Skin of body (tissue), 1 donor: ENCODE measurements at regions not wholly inside any gene's neighbourhood (a gene's known extent, or its start where the extent isn't known, plus 50 kb on each side); places are given as distances from the start of the nearest gene placed in this dataset.
"Not testable (repeated sequence)": the region's sequence is repeated elsewhere in the genome, so short reads cannot be mapped to it uniquely, and the experiment has no call there.

Experiments used
- DNase-seq: peaks from one replicate; lab custom pipeline; 2025; lab: John Stamatoyannopoulos, UW

DNA sequence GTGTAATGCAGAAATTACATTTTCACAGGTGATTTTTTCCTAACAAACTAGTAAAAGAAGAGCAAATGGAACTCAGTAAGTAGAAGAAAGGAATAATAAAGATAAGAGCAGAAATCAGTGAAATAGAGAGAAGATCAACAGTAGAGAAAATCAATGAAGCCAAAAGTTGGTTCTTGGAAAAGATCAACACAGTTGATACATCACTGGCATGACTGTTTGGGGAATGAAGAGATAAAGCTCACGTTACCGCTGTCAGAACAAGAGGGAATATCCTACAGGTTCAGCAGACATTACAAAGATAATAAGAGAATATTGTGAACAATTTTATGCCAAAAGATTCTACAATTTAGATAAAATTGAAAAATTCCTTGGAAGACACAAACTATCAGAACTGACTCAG is 146.4 kb downstream of the ACTR3B start:
- no peak for DNase-seq

DNA sequence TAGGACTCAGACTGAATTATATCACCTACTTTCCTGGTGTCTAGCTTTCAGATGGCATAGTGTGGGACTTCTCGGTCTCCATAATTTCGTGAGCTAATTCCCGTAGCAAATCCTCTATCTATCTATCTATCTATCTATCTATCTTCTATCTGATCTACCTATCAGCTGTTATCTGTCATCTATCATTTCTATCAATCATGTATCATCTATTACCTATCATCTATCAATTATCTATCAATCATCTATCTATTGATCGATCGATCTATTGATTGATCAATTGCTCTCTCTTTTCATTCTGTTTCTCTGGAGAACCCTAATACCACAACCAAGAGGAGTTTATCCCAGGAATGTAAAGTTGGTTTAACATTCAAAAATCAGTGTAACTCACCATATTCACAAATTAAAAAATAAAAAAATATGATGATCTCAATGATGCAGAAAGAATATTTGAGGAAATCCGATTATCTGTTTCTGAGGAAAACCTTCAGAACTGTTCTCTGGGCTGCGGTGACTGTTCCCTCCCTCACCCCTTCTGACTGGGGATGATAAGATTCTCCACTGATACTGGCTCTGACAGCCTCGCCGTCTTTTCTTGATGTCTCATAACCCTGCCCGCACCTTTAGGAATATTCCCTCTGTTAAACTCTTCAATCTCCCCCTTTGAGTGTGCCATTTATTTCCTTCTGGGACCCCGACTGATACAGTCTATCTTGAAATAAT is 147.7 kb downstream of the ACTR3B start:
- DNase-seq: no peak

DNA sequence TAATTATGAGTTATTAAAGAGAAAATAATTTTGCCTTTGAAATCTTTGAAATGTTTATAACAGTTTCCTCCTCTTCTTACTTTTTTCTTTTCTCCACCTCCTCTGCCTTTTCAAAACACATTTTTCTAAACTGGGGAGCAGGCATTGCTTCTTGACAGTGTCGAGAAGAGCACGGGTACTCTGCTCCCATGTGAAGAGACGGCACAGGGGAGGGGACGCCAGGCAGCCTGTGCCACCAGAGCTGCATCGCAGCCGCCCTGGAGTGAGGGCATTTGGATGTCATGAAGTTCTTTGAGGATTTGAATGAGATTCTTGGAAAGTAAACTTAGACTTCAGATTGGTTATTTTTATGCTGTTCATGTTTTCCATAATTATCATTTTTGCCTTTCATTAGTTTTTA is 149.7 kb downstream of the ACTR3B start:
- no peak for DNase-seq

DNA sequence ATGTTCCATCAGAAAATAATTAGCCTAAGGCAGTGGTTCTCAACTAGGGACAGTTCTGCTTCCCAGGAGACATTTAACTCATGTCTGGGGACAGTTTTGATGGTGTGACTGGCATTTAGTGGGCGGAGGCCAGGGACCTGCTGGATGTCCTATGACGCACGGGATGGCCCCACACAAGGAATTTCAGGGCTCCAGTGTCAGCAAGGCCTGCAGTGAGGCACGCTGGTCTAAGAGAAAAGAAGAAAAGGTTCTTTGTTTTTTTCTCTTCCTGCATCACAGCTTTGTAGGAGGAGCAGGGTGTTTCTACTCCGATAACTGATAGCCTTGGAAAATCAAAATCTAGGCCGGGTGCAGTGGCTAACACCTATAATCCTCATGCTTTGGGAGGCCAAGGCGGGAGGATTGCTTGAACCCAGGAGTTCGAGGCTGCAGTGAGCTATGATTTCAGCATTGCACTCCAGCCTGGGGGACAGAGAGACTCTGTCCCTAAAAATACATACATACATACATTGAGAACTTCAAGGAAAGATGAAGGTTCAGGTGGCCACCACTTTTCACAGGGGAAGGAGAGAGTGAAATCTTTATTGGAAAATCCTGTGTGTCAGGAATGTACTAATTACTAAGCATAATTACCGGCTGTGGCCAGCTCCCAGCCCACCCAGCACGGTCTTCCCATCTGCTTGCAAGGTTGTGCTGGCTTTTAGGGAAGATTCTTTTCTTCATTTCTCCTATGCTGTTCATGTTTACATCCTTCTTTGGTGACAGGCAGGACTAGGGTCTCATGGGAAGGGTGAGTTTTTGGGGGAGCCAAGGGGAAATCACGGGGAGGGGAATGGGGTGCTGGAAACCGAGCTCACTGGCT is 150.4 kb downstream of the ACTR3B start:
- DNase-seq: no peak

DNA sequence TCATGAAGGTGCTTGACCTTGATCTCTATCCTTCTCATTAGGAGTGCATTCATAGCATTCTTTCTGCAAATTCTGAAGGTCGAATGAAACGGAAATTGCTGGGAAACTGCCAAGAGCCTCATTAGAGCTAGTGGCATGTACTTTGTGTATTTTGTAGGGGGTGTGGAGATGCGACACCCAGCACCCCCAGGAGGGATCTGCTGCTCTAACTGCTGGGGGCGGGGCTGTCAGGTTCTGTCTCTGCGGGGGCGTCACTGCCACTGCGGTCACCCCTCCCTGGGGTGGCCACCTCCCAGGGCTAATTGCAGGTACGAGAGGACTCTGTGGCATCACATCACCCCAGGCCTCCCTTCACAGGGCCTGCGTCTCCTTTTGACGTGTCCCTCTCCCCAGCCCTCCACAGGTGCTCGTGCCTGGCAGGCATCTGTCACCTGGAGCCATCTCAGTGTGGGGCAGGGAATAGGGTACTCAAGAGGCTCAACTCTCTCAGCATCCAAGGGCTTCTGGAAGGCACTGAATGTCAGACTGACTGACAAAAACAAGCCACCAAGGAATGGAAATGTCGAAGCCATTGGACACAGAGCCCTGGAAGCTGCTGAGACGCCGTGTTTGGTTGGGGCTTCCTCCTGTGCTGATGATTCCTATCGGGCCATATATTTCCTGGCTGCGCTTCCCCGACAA is 151.1 kb downstream of the ACTR3B start:
- DNase-seq: no peak

DNA sequence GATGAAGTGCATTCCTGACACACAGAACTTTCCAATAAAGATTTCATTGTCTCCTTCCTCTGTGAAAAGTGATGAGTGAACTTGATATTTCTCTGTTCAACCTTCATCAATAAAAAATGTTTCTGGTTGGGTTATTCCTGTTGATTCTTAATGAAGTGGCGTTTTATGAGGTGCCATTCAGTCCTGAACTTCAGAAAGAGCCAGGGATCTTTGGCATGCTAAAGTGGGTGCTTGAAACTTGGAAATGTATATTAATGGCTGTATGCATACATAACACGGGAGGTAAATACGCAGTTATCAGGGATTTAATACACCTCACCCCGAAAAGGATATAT is 151.6 kb downstream of the ACTR3B start:
- DNase-seq: no peak

DNA sequence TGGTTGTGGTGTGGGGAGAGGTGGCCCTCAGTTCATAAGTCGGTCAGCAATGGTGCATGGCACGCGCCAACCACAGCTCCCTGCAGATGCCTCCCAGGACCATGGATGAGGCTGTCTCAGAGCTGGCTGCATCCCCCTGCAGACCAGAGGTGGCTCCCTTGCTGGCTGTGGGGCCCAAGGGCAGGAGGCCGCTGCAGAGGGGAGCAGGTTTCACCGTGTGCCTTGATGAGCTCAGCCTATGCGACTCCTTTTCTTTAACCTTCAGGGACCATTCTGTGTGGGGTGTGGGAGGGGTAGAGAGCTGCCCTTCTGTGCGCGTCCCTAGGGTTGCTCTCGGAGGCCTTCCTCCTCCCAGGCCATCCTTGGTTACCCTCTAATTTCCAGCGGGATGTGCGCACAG is 152.4 kb downstream of the ACTR3B start:
- no peak for DNase-seq

DNA sequence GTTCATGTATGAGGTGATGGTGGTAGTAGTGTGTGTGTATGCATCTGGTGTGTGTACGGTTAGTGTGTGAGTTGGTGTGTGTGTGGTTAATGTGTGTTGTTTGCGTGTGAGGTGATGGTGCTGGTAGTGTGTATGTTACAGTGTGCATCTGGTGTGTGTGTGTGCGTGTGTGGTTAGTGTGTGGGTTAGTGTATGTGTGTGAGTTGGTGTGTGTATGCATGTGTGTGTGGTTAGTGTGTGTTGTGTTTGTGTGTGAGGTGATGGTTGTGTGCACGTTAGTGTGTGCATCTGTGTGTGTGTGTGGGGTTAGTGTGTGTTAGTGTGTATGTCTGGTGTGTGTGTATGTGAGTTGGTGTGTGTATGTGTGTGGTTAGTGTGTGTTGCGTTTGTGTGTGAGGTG is 153.0 kb downstream of the ACTR3B start:
- no peak for DNase-seq

DNA sequence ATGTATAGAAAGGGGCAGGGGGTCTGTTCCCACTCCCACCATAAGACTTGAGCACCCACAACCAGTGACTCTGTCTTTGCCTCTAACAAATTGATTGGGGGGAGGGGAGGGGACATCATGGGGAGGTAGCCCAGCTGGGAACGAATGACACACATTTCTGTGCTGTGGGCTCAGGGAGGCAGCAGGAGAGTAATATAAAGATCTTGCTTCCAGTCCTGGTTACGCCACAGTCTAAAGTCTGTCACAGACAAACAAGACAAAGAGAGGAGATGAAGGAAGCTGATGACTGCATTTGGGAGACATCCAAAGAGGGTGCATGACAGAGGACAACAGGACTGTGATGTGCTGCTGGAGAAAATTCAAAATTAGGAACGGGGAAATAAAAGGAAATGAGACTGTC is 153.9 kb downstream of the ACTR3B start:
- no peak for DNase-seq

DNA sequence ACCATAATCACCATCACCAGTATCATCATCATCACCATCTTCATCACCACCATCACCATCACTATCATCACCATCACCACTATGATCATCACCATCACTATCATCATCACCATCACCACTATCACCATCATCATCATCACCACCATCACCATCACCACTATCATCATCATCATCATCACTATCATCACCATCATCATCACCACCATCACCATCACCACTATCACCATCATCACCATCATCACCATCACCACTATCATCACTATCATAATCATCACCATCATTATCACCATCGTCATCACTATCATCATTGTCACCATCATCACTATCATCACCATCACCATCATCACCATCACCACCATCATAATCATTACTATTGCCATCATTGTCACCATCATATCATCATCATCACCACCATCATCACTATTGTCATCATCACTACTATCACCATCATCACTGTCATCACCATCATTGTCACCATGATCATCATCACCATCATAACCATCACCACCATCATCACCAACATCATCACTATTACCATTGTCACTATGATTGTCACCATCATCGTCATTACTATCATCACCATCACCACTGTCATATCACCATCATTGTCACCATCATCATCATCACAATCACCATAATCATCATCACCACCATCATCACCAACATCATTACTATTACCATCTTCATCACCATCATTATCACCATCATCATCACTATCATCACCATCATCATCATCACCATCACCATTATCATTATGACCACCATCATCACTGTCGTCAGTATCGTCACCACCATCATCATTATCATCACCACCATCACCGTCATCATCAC is 154.7 kb downstream of the ACTR3B start:
- no peak for DNase-seq

DNA sequence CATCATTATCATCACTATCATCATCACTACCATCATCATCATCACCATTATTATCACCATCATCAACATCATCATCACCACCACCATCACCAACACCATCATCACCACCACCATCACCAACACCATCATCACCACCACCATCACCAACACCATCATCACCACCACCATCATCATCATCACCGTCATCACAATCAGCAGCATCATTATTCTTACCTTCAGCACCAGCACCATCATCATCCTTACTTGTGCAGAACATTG is 155.2 kb downstream of the ACTR3B start:
- DNase-seq: not testable (repeated sequence)

DNA sequence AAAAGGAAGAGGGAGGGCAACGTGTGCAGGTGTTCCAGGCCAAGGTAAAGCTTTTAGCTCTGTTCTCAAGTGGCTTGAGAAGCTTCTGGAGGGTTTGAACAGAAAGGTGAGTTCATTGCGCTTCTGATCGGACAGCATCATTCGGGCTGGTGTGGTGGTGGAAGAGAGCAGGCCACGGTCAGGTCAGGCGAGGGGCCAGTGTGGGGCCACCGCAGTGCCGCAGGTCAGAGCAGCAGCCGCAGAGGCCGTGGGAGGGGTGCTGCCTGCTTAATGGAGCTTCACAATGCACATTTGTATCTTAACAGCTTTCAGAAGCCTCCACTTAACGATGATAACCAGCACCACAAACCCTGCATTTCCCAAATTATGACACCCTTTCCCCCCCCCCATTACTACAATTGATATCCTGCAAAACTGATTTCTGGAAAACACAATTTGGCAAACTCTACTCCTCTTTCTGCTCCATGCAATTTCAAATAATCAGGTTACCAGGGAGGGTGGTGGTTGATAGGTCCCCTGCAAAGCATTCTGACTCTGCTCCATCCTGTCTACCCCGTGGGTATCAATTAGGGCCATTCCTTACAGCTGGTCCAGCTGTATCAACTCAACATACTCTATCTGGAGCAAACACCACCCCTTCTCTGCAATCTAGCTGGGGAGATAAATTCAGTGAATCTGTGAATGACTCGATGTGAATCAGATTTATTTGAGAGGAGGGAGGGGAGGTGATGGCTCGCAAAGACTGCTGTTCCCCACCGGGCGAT is 162.9 kb downstream of the ACTR3B start:
- no peak for DNase-seq

DNA sequence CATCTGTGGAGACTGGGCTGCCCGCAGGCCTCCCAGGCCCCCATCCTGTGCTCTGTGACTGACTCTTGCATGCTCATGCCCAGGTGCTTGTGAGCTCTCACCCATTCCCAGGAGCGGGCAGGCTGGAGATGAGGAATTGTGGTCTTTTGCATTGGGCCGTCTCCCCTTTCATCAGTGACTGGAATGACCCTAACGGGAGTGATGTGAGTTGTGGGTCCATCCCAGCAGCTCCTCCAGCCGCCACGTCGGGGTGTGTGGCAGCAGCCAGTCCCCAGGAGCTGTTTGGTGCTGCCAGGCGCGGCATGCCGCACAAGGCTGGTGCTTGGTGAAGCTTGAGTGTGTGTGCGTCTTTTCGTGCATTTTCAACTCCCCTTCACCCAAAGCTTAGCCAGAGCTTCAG is 164.2 kb downstream of the ACTR3B start:
- DNase-seq: no peak

DNA sequence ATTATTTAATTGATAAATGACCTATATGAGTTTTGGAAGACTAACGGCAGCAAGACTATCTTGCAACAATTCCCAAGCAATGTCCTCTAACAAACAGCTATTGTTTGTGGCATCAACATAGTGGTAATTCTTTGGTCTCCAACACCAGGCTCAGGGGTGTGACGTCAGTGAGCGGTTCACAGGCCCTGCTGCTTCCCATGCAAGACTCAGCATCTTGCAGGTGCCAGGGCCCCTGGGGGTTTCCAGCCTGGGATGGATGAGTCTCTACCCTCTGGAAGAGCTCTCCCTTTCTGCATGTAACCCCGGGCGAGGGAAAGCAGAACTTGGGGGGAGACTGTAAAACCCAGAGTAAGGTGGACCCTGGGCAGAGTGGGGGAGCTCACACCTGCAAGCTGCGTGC is 164.7 kb downstream of the ACTR3B start:
- no peak for DNase-seq

DNA sequence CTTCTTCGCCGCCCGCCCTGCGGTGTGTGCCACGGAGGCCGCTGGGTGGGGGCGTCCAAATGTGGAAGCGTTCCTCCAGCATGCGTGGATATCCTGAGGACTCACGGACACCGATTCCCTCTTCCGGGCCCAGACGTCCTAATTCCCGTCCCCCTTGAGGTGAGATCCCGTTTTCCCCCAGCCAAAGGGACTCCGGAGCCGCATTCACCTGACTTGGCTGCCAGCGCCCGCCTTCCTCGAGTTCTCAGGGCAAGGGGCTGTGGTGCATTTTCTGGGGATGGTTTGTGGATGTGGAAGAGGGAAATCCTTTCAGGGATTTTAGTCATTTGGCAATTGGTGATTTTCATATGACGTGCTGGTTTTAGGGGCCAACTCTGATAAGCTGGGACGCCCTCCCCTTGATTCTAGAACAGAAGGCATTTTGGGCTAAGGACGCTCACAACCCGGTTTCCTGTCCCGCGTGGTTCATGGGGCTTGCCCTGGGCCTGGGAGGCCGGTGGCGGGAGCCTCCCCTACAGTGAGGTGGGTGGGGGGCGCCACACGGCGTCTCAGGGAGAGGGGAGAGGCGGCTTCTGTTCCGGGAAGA is 165.4 kb downstream of the ACTR3B start:
- no peak for DNase-seq

DNA sequence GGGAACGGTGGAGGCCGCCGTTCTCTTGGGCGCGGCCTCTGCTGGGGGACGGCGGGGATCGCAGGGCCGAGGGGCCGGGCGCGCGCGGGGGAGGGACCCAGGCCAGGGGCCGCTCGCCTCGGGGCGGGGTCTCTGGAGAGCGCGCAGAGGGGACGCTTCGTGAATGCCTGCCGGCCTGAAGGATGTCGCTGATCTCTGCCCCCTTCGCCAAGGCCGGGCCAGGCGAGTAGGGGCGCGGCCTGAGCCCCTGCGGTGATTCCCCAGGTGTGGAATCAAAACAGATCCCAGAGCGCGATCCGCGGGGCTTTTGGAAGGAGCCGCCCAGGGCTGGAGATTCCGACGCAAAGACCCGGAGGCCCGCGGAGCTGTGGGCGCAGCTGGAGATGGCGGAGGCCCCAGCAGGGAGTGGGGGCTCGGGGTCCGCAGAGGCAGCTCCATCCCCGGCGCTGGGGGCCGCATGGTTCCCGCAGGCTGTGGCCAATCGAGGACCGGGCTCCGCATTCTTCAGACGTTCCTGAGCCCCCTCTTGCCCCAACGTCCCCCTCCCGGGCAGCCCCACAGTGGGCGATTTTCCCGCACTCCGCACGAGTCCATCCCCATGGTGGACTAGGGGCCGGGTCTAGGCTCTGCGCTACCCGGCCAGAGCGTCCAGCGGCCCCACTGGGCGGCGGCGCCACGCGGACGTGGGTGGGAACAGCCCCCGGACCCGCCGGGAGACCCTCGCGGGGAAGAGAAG is 166.0 kb downstream of the ACTR3B start:
- DNase-seq: no peak

DNA sequence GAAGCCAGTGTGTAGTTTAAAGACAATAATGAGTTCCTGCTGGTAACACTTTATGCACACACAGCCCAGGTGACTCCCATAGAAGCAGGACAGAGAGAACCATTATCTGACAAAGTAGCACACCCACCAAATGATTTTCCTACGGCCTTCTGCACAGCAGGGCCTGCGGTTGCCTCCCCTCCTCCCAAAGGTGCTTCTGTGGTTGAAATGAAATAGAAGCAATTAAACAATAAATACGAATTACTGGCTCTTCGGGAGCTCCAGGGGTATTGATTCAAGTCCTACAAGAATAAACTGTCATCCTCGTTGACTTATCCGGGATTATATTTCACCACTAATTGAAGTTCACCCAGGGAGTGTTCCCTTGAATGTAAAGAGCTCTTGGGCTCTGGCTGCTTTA is 172.1 kb downstream of the ACTR3B start:
- DNase-seq: no peak

DNA sequence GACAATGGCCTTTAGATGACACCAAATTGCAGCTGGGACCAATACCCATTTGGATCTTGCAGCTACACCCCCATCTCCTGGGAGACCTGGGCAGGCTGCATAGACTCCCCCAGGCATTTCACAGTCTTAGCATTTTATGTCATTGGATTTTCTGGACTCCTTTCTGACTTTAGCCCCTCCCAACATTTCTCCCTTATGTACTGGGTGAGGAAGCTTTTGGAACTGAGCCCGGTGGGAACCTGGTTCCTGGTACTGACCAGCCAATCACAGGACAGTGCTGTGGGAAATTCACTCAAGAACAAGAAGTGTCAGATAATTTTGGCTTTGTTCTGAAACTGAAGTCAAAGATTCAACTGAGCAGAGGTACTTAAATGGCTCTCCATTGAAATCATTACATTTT is 177.7 kb downstream of the ACTR3B start:
- DNase-seq: no peak

DNA sequence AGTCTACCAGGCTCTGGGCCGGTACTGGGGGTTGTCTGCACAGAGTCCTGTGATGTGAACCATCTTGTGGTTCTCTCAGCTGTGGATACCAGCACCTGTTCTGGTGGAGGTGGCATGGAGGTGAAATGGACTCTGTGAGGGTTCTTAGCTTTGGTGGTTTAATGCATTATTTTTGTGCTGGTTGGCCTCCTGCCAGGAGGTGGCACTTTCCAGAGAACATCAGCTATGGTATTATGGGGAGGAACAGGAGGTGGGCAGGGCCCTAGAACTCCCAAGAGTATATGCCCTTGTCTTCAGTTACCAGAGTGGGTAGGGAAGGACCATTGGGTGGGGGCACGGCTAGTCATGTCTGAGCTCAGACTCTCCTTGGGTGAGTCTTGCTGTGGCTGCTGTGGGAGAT is 187.1 kb downstream of the ACTR3B start:
- not testable (repeated sequence) for DNase-seq

DNA sequence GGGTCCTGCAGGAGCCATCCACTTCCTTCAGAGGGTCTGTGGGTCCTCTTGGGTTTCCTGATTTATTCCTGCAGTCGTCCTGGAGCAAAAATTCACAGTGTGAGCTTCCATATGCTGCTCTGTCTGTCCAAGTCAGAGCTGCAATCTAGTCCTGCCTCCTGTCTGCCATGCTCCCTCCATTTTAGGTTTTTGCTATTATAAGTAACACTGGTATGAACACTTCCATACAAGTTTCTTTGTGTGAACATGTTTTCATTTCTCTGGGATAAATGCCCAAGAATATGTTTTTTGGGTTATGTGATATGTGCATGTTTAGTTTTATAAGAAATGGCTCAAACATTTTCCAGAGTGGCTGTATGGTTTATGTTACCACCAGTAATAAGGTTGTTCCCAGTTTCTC is 188.1 kb downstream of the ACTR3B start:
- no peak for DNase-seq
